Stimulated activated CD4-positive, alpha-beta T cell treated with anti-CD3 and anti-CD28 coated beads, TNF-alpha, amount 100 ng/mL, for 48 hours (primary cell): ENCODE measurements at regions not wholly inside any gene's neighbourhood (a gene's known extent, or its start where the extent isn't known, plus 50 kb on each side); places are given as distances from the start of the nearest gene placed in this dataset.

Experiments
- DNase-seq, 3 donors: peaks; one replicate each; pipeline ENCODE4 v3.0.0-alpha.2; 2020; ENCODE audit warnings: low read depth in 3 of 3

GRCh38 chr17:63379636-63380035 is 66.5 kb downstream of the CYB561 start:
- no peak for DNase-seq

GRCh38 chr17:63381101-63381729 is 64.9 kb downstream of the CYB561 start:
- no peak for DNase-seq

GRCh38 chr17:63382136-63382535 is 64.0 kb downstream of the CYB561 start:
- no peak for DNase-seq
